Chondrocyte (in vitro differentiated cells): ENCODE measurements at regions not wholly inside any gene's neighbourhood (a gene's known extent, or its start where the extent isn't known, plus 50 kb on each side); places are given as distances from the start of the nearest gene placed in this dataset.

Experiments
- DNase-seq: peaks from one replicate; pipeline ENCODE4 v3.0.0; 2021; ENCODE audit warnings: mixed read lengths, low spot score
- H3K27ac Mint-ChIP-seq: one replicate; pipeline ENCODE4 v1.8.0; 2021; ENCODE audit warnings: mild to moderate bottlenecking, moderate library complexity, mixed read lengths; ENCODE audit not compliant: unreplicated experiment
- H3K27me3 Mint-ChIP-seq: 2 replicates; pipeline ENCODE4 v1.8.0; 2021; ENCODE audit warnings: low read depth, mixed read lengths
- H3K36me3 Mint-ChIP-seq: 2 replicates; pipeline ENCODE4 v1.8.0; 2021; ENCODE audit warnings: low read depth, mixed read lengths
- H3K4me1 Mint-ChIP-seq: 2 replicates; pipeline ENCODE4 v1.8.0; 2021; ENCODE audit warnings: low read depth, mild to moderate bottlenecking, mixed read lengths
- H3K4me3 Mint-ChIP-seq: one replicate; pipeline ENCODE4 v1.8.0; 2021; ENCODE audit warnings: mild to moderate bottlenecking, moderate library complexity, mixed read lengths; ENCODE audit not compliant: unreplicated experiment
- H3K9me3 Mint-ChIP-seq: 2 replicates; pipeline ENCODE4 v1.8.0; 2021; ENCODE audit warnings: low read depth, mixed read lengths
- CTCF ChIP-seq: fragments of 200-600 bp; sonication (generic); IDR thresholded peaks from 2 replicates; pipeline ENCODE4 v1.5.0; 2021; ENCODE audit warnings: antibody characterized with exemption, mild to moderate bottlenecking, moderate library complexity

DNA sequence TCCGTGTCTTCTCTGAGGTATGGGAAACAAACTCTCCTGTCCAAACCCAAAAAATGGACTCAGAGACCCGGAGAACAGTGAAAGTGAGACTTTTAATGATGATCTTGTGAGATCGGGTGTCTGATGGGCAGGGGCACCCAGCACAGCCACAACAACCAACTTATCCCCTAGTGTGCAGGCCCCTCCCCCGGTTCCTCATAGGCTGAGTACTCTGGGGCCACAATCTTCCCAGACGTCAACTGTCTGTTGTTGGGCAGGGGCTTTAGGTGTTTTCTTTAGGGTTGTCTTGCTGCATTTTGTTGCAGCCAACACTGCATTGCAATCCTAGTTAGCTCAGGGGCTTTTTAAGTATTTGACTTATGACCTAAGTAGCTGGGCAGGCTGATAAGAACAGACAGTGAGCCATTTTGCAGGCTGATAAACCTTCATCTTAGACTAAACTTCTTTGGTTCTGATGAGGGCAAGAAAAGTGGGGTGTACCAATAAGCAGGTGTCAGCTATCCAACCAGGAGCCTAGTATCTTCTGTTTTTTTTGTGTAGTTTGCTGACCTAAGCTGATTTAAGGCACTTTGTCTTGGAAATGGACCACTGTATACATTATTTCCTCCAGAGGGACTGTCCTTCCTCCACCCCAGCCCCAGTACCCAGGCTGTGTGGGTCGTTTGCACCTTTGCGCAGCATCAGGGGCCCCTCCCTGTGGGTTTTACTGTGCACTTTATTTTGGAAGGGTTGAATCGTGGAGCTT is 1323.6 kb downstream of the TBC1D22A start:
- no peak for TF ChIP-seq CTCF
- Mint-ChIP-seq H3K27ac (no peak overlapping the region), H3K4me1 (peaks cover 10% of the 10 kb centered on the region), H3K27me3 (peaks cover 14% of the 10 kb centered on the region), H3K4me3 (no peak overlapping the region), H3K9me3 (no peaks in the 10 kb centered on the region), H3K36me3 (no peaks in the 10 kb centered on the region)
- DNase-seq = no peak

DNA sequence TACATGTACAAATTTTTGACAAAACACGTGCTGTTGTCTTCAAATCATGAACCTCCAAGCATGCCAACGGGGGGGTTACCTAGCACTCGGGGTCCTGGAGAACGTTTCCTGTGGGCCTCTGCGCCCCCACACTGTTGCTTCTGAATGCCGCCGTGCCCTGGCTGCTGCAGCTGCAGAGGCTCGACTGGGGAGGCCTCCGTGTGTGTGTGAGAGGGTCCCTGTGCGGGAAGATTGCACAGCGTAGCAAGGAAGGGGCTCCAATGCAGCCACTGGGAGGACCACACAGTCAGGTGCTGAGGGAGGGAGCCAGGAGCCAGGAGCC is 1322.2 kb downstream of the TBC1D22A start:
- H3K4me3 Mint-ChIP-seq = no peak overlapping the region
- no peak overlapping the region for H3K27ac Mint-ChIP-seq
- peaks cover 14% of the 10 kb centered on the region for H3K27me3 Mint-ChIP-seq
- DNase-seq = no peak
- no peaks in the 10 kb centered on the region for H3K36me3 Mint-ChIP-seq
- no peaks in the 10 kb centered on the region for H3K9me3 Mint-ChIP-seq
- peaks cover 1% of the 10 kb centered on the region for H3K4me1 Mint-ChIP-seq
- TF ChIP-seq CTCF = no peak

DNA sequence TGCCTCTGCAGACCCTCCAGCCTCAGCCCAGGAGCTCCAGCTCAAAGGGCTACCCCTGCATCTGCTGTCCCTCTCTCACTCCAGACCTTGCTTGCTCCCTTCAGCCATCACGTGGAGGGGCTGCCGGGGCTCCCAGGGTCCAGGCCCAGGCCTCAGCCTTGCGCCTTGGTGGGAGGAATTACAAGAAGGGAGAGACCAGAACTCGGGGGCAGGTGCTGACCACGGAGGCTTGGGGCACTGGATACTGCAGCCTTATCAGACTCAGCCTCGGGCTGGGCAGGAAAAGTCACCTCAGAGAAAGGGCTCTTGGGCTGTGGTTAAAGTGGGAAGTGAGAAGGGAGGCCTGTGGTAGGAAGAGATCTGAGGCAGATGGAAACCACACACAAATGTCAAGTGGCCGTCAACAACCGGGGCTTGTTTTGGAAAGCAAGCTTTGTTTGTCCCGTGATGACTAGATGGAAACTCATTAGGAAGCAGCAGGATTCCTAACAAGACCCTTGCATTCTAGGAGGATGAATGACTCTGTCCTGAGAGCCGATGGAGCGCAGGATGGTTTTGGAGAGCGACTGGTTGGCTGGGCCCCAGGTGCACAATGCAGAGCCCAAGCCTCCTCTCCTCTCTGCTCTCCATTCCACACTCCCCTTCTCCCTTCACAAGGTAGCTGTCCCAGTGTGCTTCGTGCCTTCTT is 1321.7 kb downstream of the TBC1D22A start:
- Mint-ChIP-seq H3K36me3 (no peaks in the 10 kb centered on the region), H3K27ac (no peak overlapping the region), H3K4me3 (no peak overlapping the region), H3K9me3 (no peaks in the 10 kb centered on the region), H3K27me3 (peaks cover 14% of the 10 kb centered on the region), H3K4me1 (no peaks in the 10 kb centered on the region)
- DNase-seq = no peak
- no peak for TF ChIP-seq CTCF

- H3K27ac Mint-ChIP-seq = no peak overlapping the region
- peaks cover 14% of the 10 kb centered on the region for H3K27me3 Mint-ChIP-seq
- H3K9me3 Mint-ChIP-seq = no peaks in the 10 kb centered on the region
- H3K36me3 Mint-ChIP-seq = no peaks in the 10 kb centered on the region
- H3K4me1 Mint-ChIP-seq = no peaks in the 10 kb centered on the region
- no peak for TF ChIP-seq CTCF
- no peak for DNase-seq
- H3K4me3 Mint-ChIP-seq = no peak overlapping the region
Observed at GRCh38 chr22:48083502-48083901, 1321.1 kb downstream of the TBC1D22A start.

DNA sequence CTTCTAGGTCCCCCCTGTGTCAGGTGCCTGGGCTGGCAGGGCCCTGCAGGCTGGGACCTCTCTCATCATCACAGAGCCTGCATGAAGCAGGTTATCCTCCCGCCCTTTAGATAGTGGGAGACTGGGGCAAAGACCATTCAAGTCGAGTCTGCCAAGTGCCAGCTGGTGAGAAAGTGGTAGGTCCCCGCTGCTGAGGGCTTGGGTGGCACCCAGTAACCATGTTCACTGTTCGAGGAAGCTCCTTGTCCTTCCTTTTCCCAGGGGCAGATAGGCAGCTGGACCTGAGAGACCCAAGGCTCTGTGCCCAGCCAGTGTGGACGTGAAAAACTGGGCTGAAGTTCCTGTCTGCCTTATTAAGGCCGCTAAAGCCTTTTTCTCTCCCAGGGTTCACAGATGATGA is 1319.8 kb downstream of the TBC1D22A start:
- no peaks in the 10 kb centered on the region for H3K9me3 Mint-ChIP-seq
- no peak for DNase-seq
- H3K27ac Mint-ChIP-seq = no peak overlapping the region
- no peaks in the 10 kb centered on the region for H3K36me3 Mint-ChIP-seq
- peaks cover 15% of the 10 kb centered on the region for H3K27me3 Mint-ChIP-seq
- no peaks in the 10 kb centered on the region for H3K4me1 Mint-ChIP-seq
- no peak overlapping the region for H3K4me3 Mint-ChIP-seq
- no peak for TF ChIP-seq CTCF
